Keratinocyte (primary cell): ENCODE measurements at regions not wholly inside any gene's neighbourhood (a gene's known extent, or its start where the extent isn't known, plus 50 kb on each side); places are given as distances from the start of the nearest gene placed in this dataset.

Experiments used
- EZH2 ChIP-seq: IDR thresholded peaks from one replicate; pipeline ENCODE4 v1.6.1; 2012; ENCODE audit warnings: inconsistent platforms, mild to moderate bottlenecking, low read length, moderate library complexity
- TF ChIP-seq, protein P1 (sequence below), 3 experiments: IDR thresholded peaks in 1 of 3; conservative IDR thresholded peaks in 1 of 3; optimal IDR thresholded peaks in 1 of 3; 2 replicates in 2 of 3; 3 replicates in 1 of 3; pipeline versions ENCODE3 to v1.5.1; 2011; ENCODE audit warnings: low read length in 3 of 3, mild to moderate bottlenecking in 3 of 3, moderate library complexity in 2 of 3, control low read depth in 1 of 3, inconsistent platforms in 1 of 3; ENCODE audit not compliant: insufficient read depth in 2 of 3; ENCODE audit errors: extremely low read depth in 1 of 3

DNA sequence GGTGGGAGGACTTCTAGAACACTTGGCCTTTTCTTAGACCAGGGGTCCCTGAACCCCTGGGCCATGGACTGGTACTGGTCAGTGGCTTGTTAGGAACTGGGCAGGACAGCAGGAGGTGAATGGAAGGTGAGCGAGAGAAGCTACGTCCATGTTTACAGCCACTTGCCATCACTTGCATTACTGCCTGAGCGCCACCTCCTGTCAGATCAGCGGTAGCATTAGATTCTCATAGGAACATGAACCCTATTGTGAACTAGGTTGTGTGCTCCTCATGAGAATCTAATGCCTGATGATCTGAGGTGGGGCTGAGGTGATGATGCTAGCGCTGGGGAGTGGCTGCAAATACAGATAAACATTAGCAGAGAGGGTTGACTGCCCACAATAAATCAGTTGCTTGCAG, 100.9 kb upstream of the IGFBP7 start:
- TF ChIP-seq, protein P1, sequence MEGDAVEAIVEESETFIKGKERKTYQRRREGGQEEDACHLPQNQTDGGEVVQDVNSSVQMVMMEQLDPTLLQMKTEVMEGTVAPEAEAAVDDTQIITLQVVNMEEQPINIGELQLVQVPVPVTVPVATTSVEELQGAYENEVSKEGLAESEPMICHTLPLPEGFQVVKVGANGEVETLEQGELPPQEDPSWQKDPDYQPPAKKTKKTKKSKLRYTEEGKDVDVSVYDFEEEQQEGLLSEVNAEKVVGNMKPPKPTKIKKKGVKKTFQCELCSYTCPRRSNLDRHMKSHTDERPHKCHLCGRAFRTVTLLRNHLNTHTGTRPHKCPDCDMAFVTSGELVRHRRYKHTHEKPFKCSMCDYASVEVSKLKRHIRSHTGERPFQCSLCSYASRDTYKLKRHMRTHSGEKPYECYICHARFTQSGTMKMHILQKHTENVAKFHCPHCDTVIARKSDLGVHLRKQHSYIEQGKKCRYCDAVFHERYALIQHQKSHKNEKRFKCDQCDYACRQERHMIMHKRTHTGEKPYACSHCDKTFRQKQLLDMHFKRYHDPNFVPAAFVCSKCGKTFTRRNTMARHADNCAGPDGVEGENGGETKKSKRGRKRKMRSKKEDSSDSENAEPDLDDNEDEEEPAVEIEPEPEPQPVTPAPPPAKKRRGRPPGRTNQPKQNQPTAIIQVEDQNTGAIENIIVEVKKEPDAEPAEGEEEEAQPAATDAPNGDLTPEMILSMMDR (optimal IDR thresholded peaks at IDR 0.05 in 1 of 3, IDR thresholded peaks at IDR 0.05 in 1 of 3, conservative IDR thresholded peaks at IDR 0.05 in 1 of 3; ENCODE audit: extremely low read depth in 1 of 3, insufficient read depth in 2 of 3, low read length in 3 of 3): peak in 1 of 3 experiments; percentile 20
- no peak for TF ChIP-seq EZH2
